NT2/D1 (cell line): ENCODE measurements at regions not wholly inside any gene's neighbourhood (a gene's known extent, or its start where the extent isn't known, plus 50 kb on each side); places are given as distances from the start of the nearest gene placed in this dataset.

ENCODE experiments used
- DNase-seq: peaks from one replicate; pipeline ENCODE4 v3.0.0-alpha.2; 2011; ENCODE audit warnings: low read depth, low spot score
- H3K27me3 ChIP-seq: 2 replicates; pipeline ENCODE4 v1.6.0; 2011; ENCODE audit warnings: mild to moderate bottlenecking; ENCODE audit not compliant: insufficient read length, insufficient read depth
- H3K36me3 ChIP-seq: 2 replicates; pipeline ENCODE4 v1.6.1; 2011; ENCODE audit warnings: mild to moderate bottlenecking, low read length, mixed read lengths; ENCODE audit not compliant: insufficient read depth, insufficient read length
- H3K4me1 ChIP-seq: 2 replicates; pipeline ENCODE4 v1.5.1; 2011; ENCODE audit not compliant: insufficient read depth, insufficient read length
- H3K4me3 ChIP-seq: 2 replicates; pipeline ENCODE4 v1.5.1; 2011; ENCODE audit warnings: low read depth; ENCODE audit not compliant: insufficient read length
- H3K9ac ChIP-seq: 2 replicates; pipeline ENCODE4 v1.6.0; 2011; ENCODE audit warnings: low read depth; ENCODE audit not compliant: insufficient read length
- H3K9me3 ChIP-seq: 2 replicates; pipeline ENCODE4 v1.5.1; 2011; ENCODE audit warnings: mild to moderate bottlenecking, low read length; ENCODE audit not compliant: insufficient read depth
- SUZ12 ChIP-seq: IDR thresholded peaks from 2 replicates; pipeline ENCODE4 v1.6.1; 2011; ENCODE audit not compliant: insufficient read length, insufficient read depth; ENCODE audit errors: extremely low read depth
- YY1 ChIP-seq: IDR thresholded peaks from 2 replicates; pipeline ENCODE4 v1.6.1; 2011; ENCODE audit not compliant: insufficient read length, insufficient read depth
- ZNF274 ChIP-seq: IDR thresholded peaks from 2 replicates; pipeline ENCODE4 v1.6.1; 2011; ENCODE audit warnings: mild to moderate bottlenecking, low read depth, low read length

DNA sequence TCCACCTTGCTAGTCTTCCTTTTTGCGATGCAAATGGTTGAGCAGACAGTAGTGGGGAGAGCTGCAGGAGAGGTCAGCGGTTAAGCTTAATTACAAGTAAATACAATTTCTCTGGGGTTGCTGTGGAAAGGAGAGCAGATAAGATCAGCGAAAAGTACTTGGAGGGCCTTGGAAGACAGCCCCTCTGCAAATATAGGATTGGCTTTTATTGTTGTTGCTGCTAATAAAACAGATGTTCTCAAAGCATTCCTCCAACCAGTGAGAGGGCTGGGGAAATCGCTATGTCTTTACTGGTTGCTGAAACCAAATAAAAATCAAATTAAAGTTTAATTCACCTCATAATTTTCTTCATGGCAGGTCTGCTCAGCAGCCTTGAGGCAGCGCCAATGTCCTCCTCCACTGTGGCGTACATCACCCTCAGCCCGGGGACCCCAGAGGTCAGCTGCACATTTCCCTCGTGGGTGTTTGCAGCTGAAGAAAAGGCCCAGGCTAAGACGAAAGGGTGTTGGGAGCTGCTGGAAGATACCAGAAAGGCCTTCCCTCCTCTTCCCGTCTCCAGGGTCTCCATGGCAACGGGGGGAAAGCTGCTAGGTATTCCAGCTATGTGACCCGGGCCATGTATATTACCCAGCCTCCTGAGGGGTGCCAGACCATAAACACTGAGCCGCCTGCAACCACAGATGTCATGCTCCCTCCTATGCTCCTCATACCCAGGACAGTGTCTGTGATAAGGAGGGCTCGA lies 54.6 kb upstream of the POU2F1 start:
- Histone ChIP-seq H3K27me3 (no peaks in the 10 kb centered on the region), H3K9me3 (no peaks in the 10 kb centered on the region), H3K4me3 (peak overlapping the region; percentile 27), H3K4me1 (peaks cover 16% of the 10 kb centered on the region), H3K9ac (peak overlapping the region; percentile 61), H3K36me3 (peaks cover 14% of the 10 kb centered on the region)
- DNase-seq = peak; percentile 99
- no peak for TF ChIP-seq YY1
- no peak for TF ChIP-seq ZNF274
- no peak for TF ChIP-seq SUZ12

DNA sequence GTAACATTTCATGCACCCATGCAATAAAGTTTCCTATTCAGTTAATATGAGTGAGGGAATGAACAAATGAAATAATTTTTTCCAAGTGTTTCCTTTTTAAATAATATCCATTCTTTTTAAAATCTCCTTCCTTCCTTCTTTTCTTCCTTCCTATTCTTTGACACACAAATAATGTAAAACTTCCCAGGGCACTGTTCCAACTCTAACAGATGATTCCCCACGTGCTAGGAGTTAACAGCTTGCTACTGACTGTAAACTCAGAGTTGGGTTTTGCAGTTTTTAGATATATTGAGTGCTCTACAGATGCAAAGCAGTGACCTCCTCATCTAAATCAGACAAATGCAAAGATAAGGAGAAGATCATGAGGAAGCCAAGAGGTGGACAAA lies 54.0 kb upstream of the POU2F1 start:
- DNase-seq = no peak
- no peak overlapping the region for H3K4me3 ChIP-seq
- peaks cover 16% of the 10 kb centered on the region for H3K4me1 ChIP-seq

DNA sequence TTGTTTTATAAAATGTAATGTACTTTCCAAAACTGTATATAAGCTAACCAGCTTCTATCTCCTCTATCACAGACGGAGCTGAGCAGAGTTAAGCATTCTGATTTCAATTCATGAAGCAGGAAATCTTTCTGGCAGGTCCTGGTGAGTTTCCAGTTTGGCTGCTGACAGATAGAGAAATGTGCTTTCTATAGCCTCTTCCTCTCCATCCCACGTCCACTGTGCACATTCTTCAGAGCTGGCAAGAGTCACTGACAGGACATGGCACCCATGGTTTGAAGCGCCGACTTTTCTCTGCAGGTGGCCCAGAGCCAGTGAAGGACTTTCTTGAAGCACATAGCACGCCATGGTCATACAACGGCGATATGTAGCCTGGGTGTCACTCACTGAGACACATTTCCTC lies 52.3 kb upstream of the POU2F1 start:
- no peaks in the 10 kb centered on the region for H3K27me3 ChIP-seq
- peaks cover 10% of the 10 kb centered on the region for H3K4me1 ChIP-seq

More for the DNA sequence above, 54.0 kb upstream of the POU2F1 start:
- Histone ChIP-seq H3K36me3 (peaks cover 9% of the 10 kb centered on the region), H3K9ac (no peak overlapping the region), H3K27me3 (no peaks in the 10 kb centered on the region), H3K9me3 (no peaks in the 10 kb centered on the region)
- TF ChIP-seq ZNF274 (no peak), SUZ12 (no peak), YY1 (no peak)

DNA sequence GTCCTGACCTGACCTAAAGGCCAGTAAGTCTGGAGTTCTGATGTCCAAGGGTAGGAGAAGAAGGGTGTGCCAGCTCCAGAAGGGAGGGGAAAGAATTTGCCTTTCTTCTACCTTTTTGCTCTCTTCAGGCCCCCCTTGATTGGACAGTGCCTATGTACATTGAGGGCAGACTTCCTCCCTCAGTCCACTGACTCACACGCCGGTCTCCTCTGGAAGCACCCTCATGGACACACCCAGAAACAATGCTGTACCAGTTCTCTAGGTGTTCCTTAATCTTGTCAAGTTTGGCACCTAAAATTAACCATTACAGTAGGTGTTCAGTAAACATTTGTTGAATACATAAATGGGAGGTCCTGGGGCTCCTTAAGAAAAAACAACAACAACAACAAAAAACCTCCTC lies 51.0 kb upstream of the POU2F1 start:
- H3K4me1 ChIP-seq = peaks cover 11% of the 10 kb centered on the region
- TF ChIP-seq SUZ12 (no peak), YY1 (no peak), ZNF274 (no peak)

More for the DNA sequence above, 52.3 kb upstream of the POU2F1 start:
- Histone ChIP-seq H3K36me3 (no peaks in the 10 kb centered on the region), H3K9me3 (no peaks in the 10 kb centered on the region), H3K4me3 (no peak overlapping the region), H3K9ac (no peak overlapping the region)
- TF ChIP-seq YY1 (no peak), SUZ12 (no peak), ZNF274 (no peak)
- no peak for DNase-seq

More for the DNA sequence above, 51.0 kb upstream of the POU2F1 start:
- Histone ChIP-seq H3K9ac (no peak overlapping the region), H3K4me3 (no peak overlapping the region), H3K9me3 (no peaks in the 10 kb centered on the region), H3K27me3 (no peaks in the 10 kb centered on the region), H3K36me3 (no peaks in the 10 kb centered on the region)
- DNase-seq = no peak
